ENCODE measurements at regions not wholly inside any gene's neighbourhood (a gene's known extent, or its start where the extent isn't known, plus 50 kb on each side); places are given as distances from the start of the nearest gene placed in this dataset.

GRCh38 chr10:114874827-114875411 is 53.3 kb downstream of the FHIP2A start:
- TF ChIP-seq EZH2 (IDR thresholded peaks at IDR 0.05) (no peak), CTCF (IDR thresholded peaks at IDR 0.05) (peak; percentile 45), EZH2phosphoT487 (IDR thresholded peaks at IDR 0.05) (no peak)

Data from neural progenitor cell (in vitro differentiated cells).